GM12891 (cell line): ENCODE measurements at regions not wholly inside any gene's neighbourhood (a gene's known extent, or its start where the extent isn't known, plus 50 kb on each side); places are given as distances from the start of the nearest gene placed in this dataset.
"Not testable (repeated sequence)": the region's sequence is repeated elsewhere in the genome, so short reads cannot be mapped to it uniquely, and the experiment has no call there.

Source experiments
- DNase-seq: peaks from one replicate; pipeline ENCODE4 v3.0.0; 2011; ENCODE audit warnings: low spot score; ENCODE audit not compliant: insufficient read length
- FAIRE-seq: peaks from 2 replicates; lab custom pipeline; 2011; peaks lifted over from hg19 to GRCh38; lab: Jason Lieb, UNC
- PAX5 ChIP-seq: IDR thresholded peaks from 2 replicates; pipeline ENCODE4 v1.6.1; 2011; ENCODE audit warnings: low read length, moderate library complexity, mild to moderate bottlenecking; ENCODE audit not compliant: insufficient read depth, severe bottlenecking
- POLR2A ChIP-seq: IDR thresholded peaks from 2 replicates; pipeline ENCODE4 v1.6.1; 2011; ENCODE audit warnings: low read depth, low read length, control low read depth
- POLR2AphosphoS5 ChIP-seq: IDR thresholded peaks from 2 replicates; pipeline ENCODE4 v1.6.1; 2011; ENCODE audit warnings: low read depth, low read length, control low read depth
- POU2F2 ChIP-seq: IDR thresholded peaks from 2 replicates; pipeline ENCODE4 v1.6.1; 2011; ENCODE audit warnings: low read depth, mild to moderate bottlenecking, control low read depth, low read length, moderate library complexity
- SPI1 ChIP-seq: IDR thresholded peaks from 2 replicates; pipeline ENCODE4 v1.6.1; 2011; ENCODE audit warnings: low read depth, low read length, control low read depth
- TAF1 ChIP-seq: IDR thresholded peaks from 2 replicates; pipeline ENCODE4 v1.6.1; 2011; ENCODE audit warnings: low read depth, low read length, control low read depth

- FAIRE-seq = no peak
- no peak for DNase-seq
- no peak for TF ChIP-seq TAF1
- no peak for TF ChIP-seq POLR2AphosphoS5
- TF ChIP-seq POU2F2 = no peak
- TF ChIP-seq PAX5 = no peak
- TF ChIP-seq POLR2A = no peak
- no peak for TF ChIP-seq SPI1
These were observed 121.2 kb downstream of the IGLL1 start for GRCh38 chr22:23458663-23459541.

GRCh38 chr22:23457380-23457985 lies 122.6 kb downstream of the IGLL1 start:
- DNase-seq (no peak), FAIRE-seq (no peak)
- no peak for TF ChIP-seq PAX5
- no peak for TF ChIP-seq TAF1
- TF ChIP-seq SPI1 = 0 out of 2 replicates have a peak, but pooled peaks have one; percentile 17

- not testable (repeated sequence) for FAIRE-seq, DNase-seq
These were observed 123.3 kb downstream of the IGLL1 start for GRCh38 chr22:23456666-23457379.

- FAIRE-seq, DNase-seq: not testable (repeated sequence)
These were observed 125.7 kb downstream of the IGLL1 start for GRCh38 chr22:23454345-23454744.

GRCh38 chr22:23453277-23453676 lies 126.8 kb downstream of the IGLL1 start:
- no peak for TF ChIP-seq PAX5
- no peak for DNase-seq
- no peak for FAIRE-seq

DNA sequence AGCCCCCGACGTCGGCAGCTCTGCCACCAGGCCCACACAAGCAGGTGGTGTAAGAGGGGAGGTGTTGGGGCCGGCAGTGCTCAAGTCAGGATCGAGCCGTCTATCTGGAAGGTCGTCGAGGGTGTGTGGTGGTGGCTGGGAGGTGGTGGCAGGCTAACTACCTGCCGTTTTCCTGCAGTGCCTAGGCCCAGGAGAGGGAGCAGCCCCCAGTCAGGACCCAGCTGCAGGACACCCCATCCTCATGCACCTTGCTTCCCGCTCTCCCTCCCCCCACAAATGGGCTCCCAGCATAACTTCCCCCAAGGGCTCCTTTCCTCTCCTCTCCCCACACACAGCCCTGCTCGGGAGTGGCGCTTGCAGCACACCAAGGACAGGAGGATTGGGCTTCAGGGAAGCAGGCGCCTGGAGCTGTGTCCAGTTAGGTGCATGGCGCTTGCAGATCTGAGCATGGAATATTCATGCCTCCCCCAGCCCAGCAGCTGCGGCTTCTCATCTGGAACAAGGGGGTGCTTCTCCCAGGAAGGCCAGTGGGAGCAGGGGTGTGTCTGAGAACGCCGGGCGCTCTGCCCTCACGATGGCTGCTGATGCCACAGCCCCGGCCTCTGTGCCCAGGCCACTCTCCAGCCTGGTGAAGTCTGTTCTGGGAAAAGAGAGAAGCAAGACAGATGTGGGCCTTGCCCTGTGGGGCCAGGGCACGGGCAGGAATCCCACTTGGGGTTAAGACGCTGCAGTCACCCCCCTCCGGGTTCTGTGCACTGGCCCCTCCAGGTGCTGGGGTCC lies 127.7 kb downstream of the IGLL1 start:
- TF ChIP-seq SPI1 (no peak), TAF1 (no peak), POU2F2 (no peak), PAX5 (no peak), POLR2A (no peak), POLR2AphosphoS5 (no peak)
- no peak for DNase-seq
- FAIRE-seq = no peak

- DNase-seq = not testable (repeated sequence)
These were observed 128.4 kb downstream of the IGLL1 start for GRCh38 chr22:23451452-23452230.

GRCh38 chr22:23450821-23451220 lies 129.3 kb downstream of the IGLL1 start:
- not testable (repeated sequence) for FAIRE-seq, DNase-seq

More at GRCh38 chr22:23451452-23452230, 128.4 kb downstream of the IGLL1 start:
- not testable (repeated sequence) for FAIRE-seq

GRCh38 chr22:23450434-23450795 lies 129.7 kb downstream of the IGLL1 start:
- no peak for FAIRE-seq
- TF ChIP-seq SPI1 (no peak), POLR2AphosphoS5 (no peak), POLR2A (no peak), POU2F2 (no peak), PAX5 (no peak), TAF1 (no peak)
- DNase-seq = no peak

GRCh38 chr22:23449748-23450433 lies 130.2 kb downstream of the IGLL1 start:
- FAIRE-seq, DNase-seq: not testable (repeated sequence)

- DNase-seq, FAIRE-seq: not testable (repeated sequence)
These were observed 131.4 kb downstream of the IGLL1 start for GRCh38 chr22:23448499-23449288.
